ENCODE measurements at regions not wholly inside any gene's neighbourhood (a gene's known extent, or its start where the extent isn't known, plus 50 kb on each side); places are given as distances from the start of the nearest gene placed in this dataset.
"Not testable (repeated sequence)": the region's sequence is repeated elsewhere in the genome, so short reads cannot be mapped to it uniquely, and the experiment has no call there.

DNA sequence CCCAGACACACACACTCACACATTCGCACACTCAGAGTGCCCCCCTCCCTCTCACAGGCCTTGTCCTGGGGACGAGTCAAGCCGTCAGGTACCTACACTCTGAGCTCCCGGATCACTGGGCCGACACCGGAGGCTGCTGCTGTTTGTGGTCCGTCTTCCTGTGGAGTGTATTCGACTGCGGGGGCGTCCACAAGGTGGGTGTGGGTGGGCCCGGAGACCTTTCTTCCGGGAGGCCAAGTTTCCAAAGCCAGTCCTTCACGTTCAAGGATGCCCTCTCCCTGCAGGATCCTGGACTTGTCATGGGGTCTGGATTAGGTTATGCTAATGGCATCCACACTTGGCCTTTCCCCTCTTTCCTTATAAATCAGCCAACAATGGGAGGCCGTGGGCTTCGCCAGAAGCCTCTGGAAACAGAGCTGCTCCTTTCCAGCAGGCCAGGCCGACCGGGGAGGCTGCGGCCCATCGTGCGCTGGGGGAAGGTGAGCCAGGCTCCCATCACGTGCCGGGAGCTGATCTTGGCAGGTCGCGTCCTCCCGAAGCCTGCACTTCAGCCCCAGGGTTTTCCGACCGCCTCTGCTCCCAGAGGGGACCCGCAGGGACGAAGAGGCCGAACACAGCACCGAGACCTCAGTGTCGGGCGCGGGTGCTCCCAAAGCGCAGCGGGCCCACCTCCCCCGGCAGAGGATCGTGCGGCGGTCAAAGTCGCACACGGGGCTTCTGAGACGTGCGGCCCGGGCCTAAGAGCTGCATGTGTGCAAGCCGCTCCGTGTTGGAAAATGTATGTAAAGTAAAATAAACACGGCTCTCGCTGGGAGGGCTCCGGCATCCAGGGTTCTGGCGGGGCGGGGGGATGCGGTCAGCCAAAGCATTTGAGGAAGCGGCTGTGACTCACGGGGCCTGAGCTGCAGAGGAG, 196.5 kb upstream of the ZNF469 start:
- ATAC-seq (ENCODE audit: low read depth); H3K9me3 Mint-ChIP-seq (ENCODE audit: insufficient read depth); H3K4me1 ChIP-seq (ENCODE audit: control insufficient read depth in 2 of 2, insufficient read depth in 2 of 2, low read length in 2 of 2); H3K79me2 ChIP-seq (ENCODE audit: control insufficient read depth, insufficient read depth, low read length); H2AFZ ChIP-seq (ENCODE audit: insufficient read depth, low read depth, low read length, poor library complexity, severe bottlenecking); H3K4me2 ChIP-seq (replicated peaks; ENCODE audit: low read depth, low read length, poor library complexity, severe bottlenecking); intact Hi-C loops (cut with micrococcal nuclease); H3K27ac ChIP-seq (ENCODE audit: low read length in 2 of 2); H3K27me3 Mint-ChIP-seq; POLR2A ChIA-PET; H3K4me1 Mint-ChIP-seq; DNase-seq; H4K20me1 ChIP-seq (ENCODE audit: control insufficient read depth, insufficient read depth, low read length, poor library complexity, severe bottlenecking); H3K9ac ChIP-seq (ENCODE audit: low read length); H3K4me3 Mint-ChIP-seq; H3K27ac Mint-ChIP-seq; H3K4me3 ChIP-seq (ENCODE audit: control extremely low read depth in 1 of 5, extremely low read depth in 1 of 5, insufficient read depth in 1 of 5, low read depth in 2 of 5, low read length in 4 of 5); H3K27me3 ChIP-seq (replicated peaks in 1 of 4; ENCODE audit: control extremely low read depth in 1 of 4, control insufficient read depth in 3 of 4, insufficient read depth in 4 of 4, low read length in 3 of 4); CTCF ChIA-PET; H3K36me3 ChIP-seq (replicated peaks in 1 of 2; ENCODE audit: control extremely low read depth in 1 of 2, control insufficient read depth in 1 of 2, extremely low read depth in 1 of 2, insufficient read depth in 2 of 2, low read length in 1 of 2): not testable (repeated sequence)
- peaks cover 0 to 18% (median 0%) of the 10 kb centered on the region in 3 donors for H3K9me3 ChIP-seq (ENCODE audit: control extremely low read depth in 1 of 3, control insufficient read depth in 2 of 3, insufficient read depth in 1 of 3, low read length in 2 of 3)
- WGBS (ENCODE audit: insufficient coverage) = 85% methylated on average over 47 of the region's 55 CpGs

DNA sequence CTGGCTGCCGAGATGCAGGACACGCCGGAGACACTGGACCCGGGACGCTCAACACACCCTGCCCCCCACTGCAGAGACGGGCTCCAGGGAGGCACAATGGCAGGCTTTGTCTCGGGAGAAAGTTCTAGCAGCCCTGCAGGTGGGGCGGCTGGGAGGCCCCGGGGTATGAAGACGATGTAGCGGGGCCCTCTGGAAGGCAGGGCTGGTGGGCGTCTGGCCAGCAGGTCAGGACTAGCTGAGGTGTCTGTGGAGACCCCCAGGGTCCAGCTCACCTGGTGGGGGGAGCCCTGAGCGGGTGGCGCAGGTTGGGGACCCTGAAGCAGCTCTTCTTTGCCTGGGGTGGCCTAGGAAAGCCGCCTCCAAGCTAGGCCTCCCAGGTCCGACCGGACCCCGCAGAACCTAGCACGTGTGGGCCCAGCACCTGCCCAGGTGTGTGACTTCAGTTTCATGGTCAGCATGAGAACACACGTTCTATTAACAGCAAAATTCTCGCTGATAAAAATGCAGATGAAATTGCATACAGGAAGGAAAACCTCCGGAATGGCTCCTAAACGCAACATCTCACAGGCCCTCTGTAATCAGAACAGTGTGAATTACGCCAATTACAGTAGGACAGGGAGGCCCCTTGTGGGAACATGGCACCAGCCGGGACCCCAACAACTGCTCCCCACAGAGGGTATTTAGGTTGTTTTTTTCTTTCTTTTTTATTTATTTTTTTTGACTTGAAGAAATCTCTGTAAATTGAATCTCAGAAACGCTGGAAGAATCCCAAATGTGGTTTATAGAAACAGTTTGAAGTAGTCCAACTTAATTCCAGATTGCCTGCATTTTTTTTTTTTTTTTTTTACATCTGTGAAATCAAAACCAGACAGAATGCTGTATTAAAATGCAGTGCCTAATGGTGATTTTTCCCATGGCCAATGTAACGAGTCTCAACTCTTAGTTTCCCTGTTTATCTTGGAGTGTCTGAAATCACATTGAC, 195.6 kb upstream of the ZNF469 start:
- 90% methylated on average over 9 of the region's 27 CpGs for WGBS (ENCODE audit: insufficient coverage)
- DNase-seq = not testable (repeated sequence)

DNA sequence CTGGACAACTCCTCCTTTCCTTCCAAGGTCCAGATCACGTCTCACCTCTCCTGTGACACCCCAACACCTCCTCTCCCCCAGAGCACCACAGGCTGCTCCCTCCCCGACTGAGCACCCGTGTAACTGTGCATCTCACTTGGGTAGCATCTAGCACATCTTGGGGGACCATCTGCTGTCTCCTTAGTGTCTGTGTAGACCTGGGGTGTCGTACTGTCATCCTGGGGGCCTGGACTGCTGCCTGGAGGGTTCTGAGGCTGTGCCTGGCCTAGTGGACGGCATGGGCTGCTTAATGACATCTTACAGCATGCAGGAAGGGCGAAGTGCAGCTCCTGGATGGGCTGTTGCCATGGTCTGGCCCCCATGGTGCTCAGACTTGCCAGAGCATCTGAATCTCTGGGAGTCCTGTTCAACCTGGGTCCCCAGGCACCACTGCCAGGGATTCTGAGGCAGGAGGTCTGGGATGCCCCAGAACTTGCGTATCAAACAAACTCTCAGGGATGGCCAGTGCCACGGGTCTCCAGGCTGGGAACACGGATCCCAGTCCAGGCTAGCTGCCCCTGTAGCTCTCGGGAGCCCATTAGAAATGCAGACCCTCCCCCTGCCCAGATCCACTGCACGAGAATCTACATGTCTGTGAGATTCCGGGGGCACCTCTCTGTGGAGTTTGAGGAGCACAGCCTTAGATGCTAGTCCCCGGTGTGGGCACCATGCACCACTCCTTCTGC, 194.4 kb upstream of the ZNF469 start:
- H3K79me2 ChIP-seq (ENCODE audit: control insufficient read depth, insufficient read depth, low read length); H3K9ac ChIP-seq (ENCODE audit: low read length); H2AFZ ChIP-seq (ENCODE audit: insufficient read depth, low read depth, low read length, poor library complexity, severe bottlenecking); H3K4me3 Mint-ChIP-seq; CTCF ChIA-PET; H3K4me3 ChIP-seq (ENCODE audit: control extremely low read depth in 1 of 5, extremely low read depth in 1 of 5, insufficient read depth in 1 of 5, low read depth in 2 of 5, low read length in 4 of 5); H3K4me1 ChIP-seq (ENCODE audit: control insufficient read depth in 2 of 2, insufficient read depth in 2 of 2, low read length in 2 of 2); H3K36me3 ChIP-seq (replicated peaks in 1 of 2; ENCODE audit: control extremely low read depth in 1 of 2, control insufficient read depth in 1 of 2, extremely low read depth in 1 of 2, insufficient read depth in 2 of 2, low read length in 1 of 2); H3K27ac ChIP-seq (ENCODE audit: low read length in 2 of 2); H4K20me1 ChIP-seq (ENCODE audit: control insufficient read depth, insufficient read depth, low read length, poor library complexity, severe bottlenecking); intact Hi-C loops (cut with micrococcal nuclease); H3K4me1 Mint-ChIP-seq; POLR2A ChIA-PET; H3K4me2 ChIP-seq (replicated peaks; ENCODE audit: low read depth, low read length, poor library complexity, severe bottlenecking); H3K9me3 Mint-ChIP-seq (ENCODE audit: insufficient read depth); ATAC-seq (ENCODE audit: low read depth); H3K27me3 ChIP-seq (replicated peaks in 1 of 4; ENCODE audit: control extremely low read depth in 1 of 4, control insufficient read depth in 3 of 4, insufficient read depth in 4 of 4, low read length in 3 of 4); H3K27ac Mint-ChIP-seq; H3K27me3 Mint-ChIP-seq; DNase-seq: not testable (repeated sequence)
- 77% methylated on average over 7 of the region's 13 CpGs for WGBS (ENCODE audit: insufficient coverage)
- H3K9me3 ChIP-seq (ENCODE audit: control extremely low read depth in 1 of 3, control insufficient read depth in 2 of 3, insufficient read depth in 1 of 3, low read length in 2 of 3) = peaks cover 0 to 19% (median 0%) of the 10 kb centered on the region in 3 donors

More for the DNA sequence above, 195.6 kb upstream of the ZNF469 start:
- CTCF ChIA-PET; H3K27me3 Mint-ChIP-seq; H3K4me3 ChIP-seq (ENCODE audit: control extremely low read depth in 1 of 5, extremely low read depth in 1 of 5, insufficient read depth in 1 of 5, low read depth in 2 of 5, low read length in 4 of 5); H3K27ac Mint-ChIP-seq; H3K27ac ChIP-seq (ENCODE audit: low read length in 2 of 2); H3K4me3 Mint-ChIP-seq; H3K27me3 ChIP-seq (replicated peaks in 1 of 4; ENCODE audit: control extremely low read depth in 1 of 4, control insufficient read depth in 3 of 4, insufficient read depth in 4 of 4, low read length in 3 of 4); intact Hi-C loops (cut with micrococcal nuclease); H4K20me1 ChIP-seq (ENCODE audit: control insufficient read depth, insufficient read depth, low read length, poor library complexity, severe bottlenecking); H3K9ac ChIP-seq (ENCODE audit: low read length); H2AFZ ChIP-seq (ENCODE audit: insufficient read depth, low read depth, low read length, poor library complexity, severe bottlenecking); H3K4me1 ChIP-seq (ENCODE audit: control insufficient read depth in 2 of 2, insufficient read depth in 2 of 2, low read length in 2 of 2); H3K79me2 ChIP-seq (ENCODE audit: control insufficient read depth, insufficient read depth, low read length); H3K4me1 Mint-ChIP-seq; H3K36me3 ChIP-seq (replicated peaks in 1 of 2; ENCODE audit: control extremely low read depth in 1 of 2, control insufficient read depth in 1 of 2, extremely low read depth in 1 of 2, insufficient read depth in 2 of 2, low read length in 1 of 2); ATAC-seq (ENCODE audit: low read depth); H3K4me2 ChIP-seq (replicated peaks; ENCODE audit: low read depth, low read length, poor library complexity, severe bottlenecking); POLR2A ChIA-PET; H3K9me3 Mint-ChIP-seq (ENCODE audit: insufficient read depth): not testable (repeated sequence)
- H3K9me3 ChIP-seq (ENCODE audit: control extremely low read depth in 1 of 3, control insufficient read depth in 2 of 3, insufficient read depth in 1 of 3, low read length in 2 of 3) = peaks cover 0 to 18% (median 0%) of the 10 kb centered on the region in 3 donors
